Psoas muscle (tissue), 7 donors: ENCODE measurements at regions not wholly inside any gene's neighbourhood (a gene's known extent, or its start where the extent isn't known, plus 50 kb on each side); places are given as distances from the start of the nearest gene placed in this dataset.

ENCODE experiments used
- ATAC-seq, 4 donors: fragments of 200-7000 bp; cut with Tn5 transposase; one replicate each; pipeline ENCODE4 v1.9.1; 2020; ENCODE audit warnings: moderate library complexity in 3 of 4, mild to moderate bottlenecking in 2 of 4
- DNase-seq, 2 donors: peaks; one replicate each; pipeline ENCODE4 v3.0.0-alpha.2; 2020
- H3K27ac ChIP-seq: fragments of 200-600 bp; one replicate; pipeline ENCODE4 v1.8.0; 2022
- H3K27me3 ChIP-seq, 3 donors: fragments of 200-600 bp in 1 of 3; one replicate each; pipeline versions ENCODE4 v1.6.1 to v1.8.0; 2013 to 2022; ENCODE audit warnings: low read length in 2 of 3, mild to moderate bottlenecking in 2 of 3, moderate library complexity in 1 of 3; ENCODE audit not compliant: insufficient read depth in 3 of 3
- H3K36me3 ChIP-seq, 2 donors: fragments of 200-600 bp in 1 of 2; one replicate each; pipeline versions ENCODE4 v1.6.1 to v1.8.0; 2013 to 2022; ENCODE audit warnings: low read depth in 1 of 2, mild to moderate bottlenecking in 1 of 2, moderate library complexity in 1 of 2; ENCODE audit not compliant: insufficient read depth in 1 of 2
- H3K4me1 ChIP-seq: fragments of 200-600 bp; one replicate; pipeline ENCODE4 v1.8.0; 2022
- H3K4me3 ChIP-seq: fragments of 200-600 bp; one replicate; pipeline ENCODE4 v1.8.0; 2022; ENCODE audit warnings: mild to moderate bottlenecking
- H3K9me3 ChIP-seq: fragments of 200-600 bp; one replicate; pipeline ENCODE4 v1.8.0; 2022
- CTCF ChIP-seq: fragments of 200-600 bp; IDR thresholded peaks from one replicate; pipeline ENCODE4 v1.8.0; 2022; ENCODE audit warnings: antibody characterized with exemption
- WGBS, 3 donors: extraction: QIAGEN DNeasy Blood & Tissue Kit; methylation state at CpG; one replicate each; pipeline versions ENCODE4 v1.1.6 to v1.1.7; 2013; 5-methylcytosine and 5-hydroxymethylcytosine counted together
- intact Hi-C, 2 donors: fragments of 100-400 bp; cut with DNase I; formaldehyde crosslinking; loops; one replicate each; pipeline versions ENCODE4 v1.11.0 to v1.14.2; 2022
- donor health status: healthy with polysubstance abuse.
- donor health status: DM: no; HTN: no; CAD: no; lungs with moderate emphysema.
- donor health status: Bipolar disorder and iron deficiency.
- donor health status: healthy.
- donor health status: DM: yes; HTN: yes; CAD: no.
- donor health status: DM: no; HTN: no; CAD: no.
- donor health status: DM: yes; HTN: yes; CAD: no.

- WGBS, 3 donors: 68 to 80% (median 75%) methylated on average over 8 of the region's 8 CpGs
- Histone ChIP-seq H3K27ac (no peak overlapping the region), H3K9me3 (no peaks in the 10 kb centered on the region), H3K4me1 (no peaks in the 10 kb centered on the region), H3K4me3 (no peak overlapping the region), H3K36me3 (no peaks in the 10 kb centered on the region), H3K27me3 (no peaks in the 10 kb centered on the region)
- TF ChIP-seq CTCF: no peak
- ATAC-seq (no peak), DNase-seq (no peak)
- intact Hi-C loops: no loop called here
Observed at GRCh38 chr1:30125021-30125820, 598.2 kb downstream of the MATN1 start.

- no peaks in the 10 kb centered on the region for H3K4me1 ChIP-seq
- H3K4me3 ChIP-seq: no peak overlapping the region
- no peak overlapping the region for H3K27ac ChIP-seq
- H3K9me3 ChIP-seq: no peaks in the 10 kb centered on the region
- WGBS, 3 donors: 45 to 49% (median 45%) methylated on average over 4 of the region's 4 CpGs
- no peak for TF ChIP-seq CTCF
- DNase-seq (no peak), ATAC-seq (no peak)
- H3K27me3 ChIP-seq: no peaks in the 10 kb centered on the region
- intact Hi-C loops: no loop called here
- no peaks in the 10 kb centered on the region for H3K36me3 ChIP-seq
Observed at GRCh38 chr1:30123896-30124295, 599.5 kb downstream of the MATN1 start.

GRCh38 chr1:30123036-30123435 lies 600.3 kb downstream of the MATN1 start:
- H3K27ac ChIP-seq: no peak overlapping the region
- no peaks in the 10 kb centered on the region for H3K4me1 ChIP-seq
- H3K9me3 ChIP-seq: no peaks in the 10 kb centered on the region
- ATAC-seq: no peak
- DNase-seq: no peak
- H3K27me3 ChIP-seq: no peaks in the 10 kb centered on the region
- intact Hi-C loops: no loop called here
- no peak overlapping the region for H3K4me3 ChIP-seq
- no peak for TF ChIP-seq CTCF
- H3K36me3 ChIP-seq: no peaks in the 10 kb centered on the region

- Histone ChIP-seq H3K4me3 (no peak overlapping the region), H3K4me1 (no peaks in the 10 kb centered on the region), H3K36me3 (no peaks in the 10 kb centered on the region), H3K9me3 (no peaks in the 10 kb centered on the region), H3K27ac (no peak overlapping the region), H3K27me3 (peaks cover 0 to under 1% (median 0%) of the 10 kb centered on the region in 3 donors)
- WGBS, 3 donors: 77 to 79% (median 79%) methylated on average over 16 of the region's 16 CpGs
- no peak for DNase-seq
- no peak for TF ChIP-seq CTCF
- intact Hi-C loops: no loop called here
- ATAC-seq: no peak
Observed at GRCh38 chr1:30120245-30121000, 603.0 kb downstream of the MATN1 start.
